Hematopoietic multipotent progenitor cell (in vitro differentiated cells): ENCODE measurements at regions not wholly inside any gene's neighbourhood (a gene's known extent, or its start where the extent isn't known, plus 50 kb on each side); places are given as distances from the start of the nearest gene placed in this dataset.

ENCODE experiments used
- DNase-seq, 3 donors: peaks; one replicate each; pipeline ENCODE4 v3.0.0-alpha.2; 2011 to 2015; ENCODE audit warnings: low read depth in 2 of 3, low spot score in 2 of 3

GRCh38 chr7:18081617-18082016, 54.0 kb upstream of the PRPS1L1 start:
- DNase-seq = no peak

GRCh38 chr7:18082169-18082568, 54.5 kb upstream of the PRPS1L1 start:
- DNase-seq = no peak

DNA sequence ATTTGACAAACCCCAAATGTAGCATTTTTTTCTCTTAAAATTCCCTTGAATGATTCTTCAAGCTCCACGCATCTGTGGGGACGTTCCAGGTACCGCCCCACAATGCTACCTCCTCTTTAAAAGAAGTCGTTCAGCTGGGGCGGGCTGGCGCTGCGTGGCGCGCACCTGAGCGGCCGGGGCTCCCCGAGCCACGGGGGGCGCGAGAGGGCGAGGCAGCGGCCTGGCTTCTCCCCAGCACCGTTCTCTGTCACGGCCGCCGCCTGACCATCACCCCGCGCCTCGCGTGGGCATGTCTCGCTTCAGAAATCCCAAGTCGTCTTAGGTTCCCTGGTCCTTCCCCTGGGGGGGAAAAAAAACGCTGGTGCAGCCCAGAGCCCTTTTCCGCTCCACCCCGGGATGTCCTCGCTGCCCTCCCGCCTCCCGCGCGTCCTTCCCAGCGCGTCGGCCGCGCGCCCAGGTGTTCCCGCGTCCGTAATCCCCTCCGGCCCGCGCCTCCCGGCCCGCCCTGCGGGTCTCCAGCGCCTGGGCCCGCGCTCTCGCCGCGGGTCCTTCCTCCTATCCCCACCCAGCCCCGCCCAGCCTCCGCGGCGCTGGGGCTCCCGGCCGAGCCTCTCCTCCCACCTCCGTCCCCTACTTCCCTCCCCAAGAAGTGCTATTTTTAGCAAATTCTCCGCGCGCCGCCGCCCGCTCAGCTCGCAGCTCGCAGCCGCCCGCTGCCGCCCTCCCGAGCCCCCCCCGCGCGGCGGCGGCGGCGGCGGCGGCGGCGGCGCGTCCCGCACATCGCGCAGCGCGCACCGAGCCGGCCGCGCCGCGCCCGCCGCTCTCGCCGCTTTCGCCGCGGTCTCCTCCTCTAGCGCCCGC, 58.7 kb upstream of the PRPS1L1 start:
- DNase-seq = peak in 2 of 3 donors; percentile 29 to 40

DNA sequence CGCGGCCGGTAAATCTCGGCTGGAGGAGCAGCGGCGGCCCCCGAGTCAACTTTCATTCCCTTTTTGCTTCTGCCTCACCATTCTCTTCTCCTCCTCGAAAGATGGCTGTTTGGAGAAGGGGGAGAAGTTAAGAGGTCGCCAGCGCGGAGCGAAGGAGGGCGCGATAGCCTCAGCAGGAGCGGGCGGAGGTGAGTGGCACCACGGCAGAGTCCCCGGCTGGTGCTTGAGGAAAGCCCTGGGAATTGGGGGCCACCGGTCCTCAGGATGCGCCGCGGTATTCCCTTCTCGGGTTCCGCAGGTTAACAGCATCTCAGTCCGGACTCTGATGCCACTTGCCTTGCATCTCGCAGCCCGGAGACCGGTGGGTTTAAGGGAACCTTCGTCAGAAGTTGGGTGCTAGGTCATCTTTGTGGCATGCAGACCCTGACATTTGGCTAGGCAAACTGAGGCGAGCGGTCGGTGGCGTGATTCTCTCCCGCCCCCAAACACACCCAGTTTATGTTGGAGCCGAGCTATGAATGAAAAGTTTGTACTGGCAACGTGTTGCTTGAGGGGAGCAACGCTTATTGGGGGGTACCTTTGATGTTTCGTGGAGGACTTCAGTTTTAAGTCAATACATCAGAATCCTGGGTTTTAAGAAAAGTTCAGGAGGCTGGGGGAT, 59.5 kb upstream of the PRPS1L1 start:
- DNase-seq = peak in 2 of 3 donors; percentile 10 to 14

- DNase-seq = no peak
Observed at GRCh38 chr7:18087687-18088078, 60.0 kb upstream of the PRPS1L1 start.

DNA sequence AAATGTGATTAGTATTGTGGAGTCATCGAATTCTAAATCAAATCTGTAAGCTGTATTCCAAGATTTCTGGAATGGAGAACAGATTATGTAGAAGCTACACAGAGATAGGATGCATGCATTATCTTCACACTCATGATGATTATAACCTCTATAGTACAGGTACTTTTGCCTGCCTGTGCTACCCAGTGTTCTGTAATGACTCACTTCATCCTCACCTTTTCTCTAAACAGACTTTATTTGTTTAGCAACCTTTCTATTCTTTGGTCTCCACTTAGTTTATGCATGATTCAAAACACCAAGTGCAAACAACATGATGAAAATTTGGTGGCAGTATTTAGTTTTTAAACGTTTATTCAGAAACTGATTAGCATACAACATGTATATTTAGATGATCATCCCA, 68.4 kb upstream of the PRPS1L1 start:
- no peak for DNase-seq

- DNase-seq = no peak
Observed at GRCh38 chr7:18102576-18102975, 74.9 kb upstream of the PRPS1L1 start.

DNA sequence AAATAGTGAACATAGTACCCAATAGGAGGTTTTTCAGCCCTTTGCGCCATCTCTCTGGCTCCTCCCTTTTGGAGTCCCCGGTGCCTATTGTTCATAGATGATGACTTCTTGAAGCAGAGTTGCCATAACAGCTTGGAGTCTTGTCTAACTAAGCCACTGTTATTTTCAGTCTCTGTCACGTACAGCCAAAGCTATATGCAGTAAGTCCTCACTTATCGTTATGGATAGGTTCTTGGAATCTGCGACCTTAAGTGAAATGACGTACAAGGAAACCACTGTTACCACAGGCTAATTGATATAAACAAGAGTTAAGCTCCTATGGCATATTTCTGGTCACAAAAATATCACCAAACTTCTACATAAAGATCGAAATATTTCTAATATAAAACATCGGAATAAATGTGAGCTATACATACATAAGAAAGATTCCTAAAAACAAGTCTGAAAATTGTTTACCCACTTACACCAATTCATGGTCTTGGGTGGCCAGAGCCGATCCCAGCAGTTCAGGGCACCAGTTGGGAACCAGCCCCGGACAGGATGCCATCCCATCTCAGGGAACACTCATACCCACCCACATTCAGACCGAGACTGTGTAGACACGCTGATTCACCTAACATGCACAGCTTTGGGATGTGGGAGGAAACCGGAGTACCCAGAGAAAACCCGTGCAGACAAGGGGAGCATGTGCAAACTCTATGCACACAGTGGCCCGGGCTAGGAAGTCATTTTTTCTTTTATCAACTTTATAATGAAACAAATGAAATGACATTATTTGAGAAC, 76.0 kb upstream of the PRPS1L1 start:
- no peak for DNase-seq

DNA sequence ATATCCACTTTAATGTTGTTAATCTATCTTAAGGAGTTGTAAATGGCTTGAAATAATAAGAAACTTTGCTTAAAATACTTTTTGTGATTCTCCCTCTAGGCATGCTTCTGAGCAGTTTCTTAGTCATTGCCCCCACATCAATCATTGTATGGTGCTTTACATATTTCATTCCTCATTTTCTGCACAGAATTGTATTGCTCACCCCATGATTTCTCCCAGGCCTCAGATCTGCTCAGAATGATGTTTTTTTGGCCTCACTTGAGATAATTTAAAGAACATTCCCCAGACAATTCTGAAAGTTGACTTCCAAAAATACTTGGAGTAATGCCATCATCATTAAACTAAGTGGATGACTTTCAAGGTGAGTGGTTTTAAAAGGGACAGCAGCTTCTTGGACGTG, 82.1 kb upstream of the PRPS1L1 start:
- no peak for DNase-seq

DNA sequence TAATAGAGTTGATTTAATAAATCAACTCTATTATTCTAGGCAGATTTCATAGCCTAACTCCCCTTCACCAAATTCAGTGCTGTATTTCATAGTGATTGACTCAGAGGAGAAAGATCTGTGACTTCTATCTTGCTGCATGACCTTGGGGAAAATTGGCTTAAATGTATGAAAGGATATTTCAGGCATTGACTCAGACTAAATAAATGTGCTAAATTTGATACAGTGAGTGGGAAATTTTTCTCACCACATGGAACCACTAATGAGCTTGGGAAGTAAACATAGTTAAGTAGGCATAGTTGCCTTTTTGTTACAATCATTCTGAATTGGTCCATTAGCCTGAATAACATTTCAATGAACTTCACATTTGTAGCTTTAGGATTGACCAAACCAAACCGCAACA, 89.0 kb upstream of the PRPS1L1 start:
- no peak for DNase-seq

DNA sequence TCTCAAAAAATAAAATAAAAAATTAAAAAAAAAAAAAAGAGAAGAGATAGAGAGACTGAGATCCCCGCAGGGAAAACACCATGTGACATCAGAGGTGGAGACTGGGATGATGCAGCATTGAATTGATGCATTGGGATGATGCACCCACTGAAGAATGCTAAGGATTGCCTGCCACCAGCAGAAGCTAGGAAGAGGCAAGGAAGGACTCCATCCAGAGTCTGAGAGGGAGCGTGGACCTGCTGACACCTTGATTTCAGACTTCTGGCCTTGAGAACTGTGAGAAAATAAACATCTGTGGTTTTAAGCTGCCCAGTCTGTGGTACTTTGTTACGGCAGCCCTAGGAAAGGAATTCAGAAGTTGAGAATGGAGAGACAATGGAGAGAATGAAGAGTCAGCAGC, 89.8 kb upstream of the PRPS1L1 start:
- no peak for DNase-seq

DNA sequence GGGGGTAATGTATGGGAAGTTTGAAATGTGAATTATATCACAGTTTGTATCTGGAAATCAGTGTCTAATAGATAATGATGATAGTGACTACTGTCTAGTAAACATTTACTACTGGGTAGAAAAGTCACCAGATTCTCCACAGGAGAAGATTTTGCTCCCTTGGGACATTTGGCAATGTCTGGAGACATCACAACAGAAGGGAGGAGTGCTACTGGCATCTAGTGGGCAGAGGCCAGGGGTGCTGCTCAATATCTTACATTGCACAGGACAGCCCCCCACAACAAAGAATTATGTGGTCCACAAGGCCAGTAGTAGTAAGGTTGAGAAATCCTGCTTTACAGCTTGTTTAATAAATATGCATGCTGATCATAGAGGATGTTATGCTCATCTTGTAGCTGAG, 92.3 kb upstream of the PRPS1L1 start:
- DNase-seq = no peak

GRCh38 chr7:18123508-18124239, 96.0 kb upstream of the PRPS1L1 start:
- DNase-seq = no peak

DNA sequence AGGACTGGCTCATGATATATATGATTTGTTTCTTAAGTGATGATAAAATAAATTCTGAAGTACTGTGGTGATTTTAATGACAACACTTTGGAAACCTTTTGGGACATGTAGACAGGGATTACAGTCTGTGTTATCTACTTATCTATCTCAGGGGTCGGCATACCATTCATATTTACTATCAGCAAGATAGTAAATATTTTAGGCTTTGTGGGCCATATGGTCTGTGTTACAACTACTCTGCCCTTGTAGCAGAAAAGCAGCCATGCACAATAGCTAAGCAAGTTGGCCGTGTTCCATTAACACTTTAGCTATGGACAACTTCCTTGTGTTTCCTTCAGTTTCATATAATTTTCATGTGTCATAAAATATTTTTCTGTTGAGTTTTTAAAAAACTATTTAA, 97.8 kb upstream of the PRPS1L1 start:
- DNase-seq = no peak

GRCh38 chr7:18126281-18126680, 98.6 kb upstream of the PRPS1L1 start:
- DNase-seq = no peak

GRCh38 chr7:18128846-18129245, 101.2 kb upstream of the PRPS1L1 start:
- DNase-seq = no peak

- DNase-seq = no peak
Observed at GRCh38 chr7:18132811-18133210, 105.2 kb upstream of the PRPS1L1 start.

GRCh38 chr7:18133921-18134320, 106.3 kb upstream of the PRPS1L1 start:
- no peak for DNase-seq

- no peak for DNase-seq
Observed at GRCh38 chr7:18140943-18141342, 113.3 kb upstream of the PRPS1L1 start.

DNA sequence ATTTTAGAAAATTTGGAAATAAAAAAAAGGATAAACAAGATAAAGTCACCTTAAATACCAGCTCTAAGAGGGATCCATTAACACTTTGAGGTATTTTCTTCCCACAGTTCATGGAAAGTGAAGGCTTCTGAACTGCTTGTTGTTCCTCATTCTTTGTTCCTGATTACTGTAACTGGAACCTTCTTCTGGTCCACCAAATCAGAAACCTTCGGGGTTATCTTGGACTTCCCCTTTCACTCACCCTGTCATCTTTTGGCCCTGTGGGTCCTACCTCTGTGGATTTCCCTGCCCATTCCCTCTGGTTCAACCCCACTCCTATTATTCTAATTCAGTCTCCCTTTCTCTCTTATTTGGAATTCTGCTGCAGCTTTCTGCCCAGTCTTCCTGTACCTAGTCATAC, 116.5 kb upstream of the PRPS1L1 start:
- DNase-seq = peak in 2 of 3 donors; percentile 13 to 51

DNA sequence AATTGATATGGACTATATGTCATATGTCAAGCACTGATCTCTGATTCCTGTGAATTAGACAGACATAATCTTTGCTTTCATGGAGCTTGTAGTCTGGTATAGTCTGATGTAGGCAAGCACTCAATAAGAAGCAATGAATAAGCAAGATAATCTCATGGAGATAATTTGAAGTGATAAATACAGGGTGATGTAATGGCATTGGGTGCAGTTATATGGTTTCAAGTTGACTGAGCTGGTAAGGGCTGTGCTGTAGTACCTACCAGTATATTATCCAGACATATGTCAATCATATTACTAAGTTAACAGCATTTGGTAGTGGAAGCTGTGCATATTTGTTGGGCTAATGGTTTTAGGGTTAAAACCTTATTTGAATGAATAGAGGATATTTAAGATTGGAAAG, 117.5 kb upstream of the PRPS1L1 start:
- no peak for DNase-seq
